Mesenchymal stem cell (in vitro differentiated cells and primary cell): ENCODE measurements at regions not wholly inside any gene's neighbourhood (a gene's known extent, or its start where the extent isn't known, plus 50 kb on each side); places are given as distances from the start of the nearest gene placed in this dataset.

Source experiments
- DNase-seq: peaks from one replicate; pipeline ENCODE4 v3.0.0-alpha.2; 2013
- H2AFZ ChIP-seq: one replicate; pipeline ENCODE4 v1.6.1; 2013; ENCODE audit warnings: low read depth, mild to moderate bottlenecking, control low read depth, inconsistent platforms, low read length, moderate library complexity
- H2AK5ac ChIP-seq: 2 replicates; pipeline ENCODE4 v1.6.1; 2013; ENCODE audit warnings: low read length, moderate library complexity, mild to moderate bottlenecking, inconsistent platforms; ENCODE audit not compliant: severe bottlenecking
- H2BK120ac ChIP-seq: one replicate; pipeline ENCODE4 v1.6.1; 2013; ENCODE audit warnings: low read depth, mild to moderate bottlenecking, inconsistent platforms, low read length, moderate library complexity
- H2BK12ac ChIP-seq, 2 experiments: one replicate each; pipeline ENCODE4 v1.6.1; 2013; ENCODE audit warnings: inconsistent platforms in 2 of 2, low read length in 2 of 2, mild to moderate bottlenecking in 2 of 2, moderate library complexity in 2 of 2, control low read depth in 1 of 2
- H2BK15ac ChIP-seq: one replicate; pipeline ENCODE4 v1.6.1; 2013; ENCODE audit warnings: mild to moderate bottlenecking, low read depth, inconsistent platforms; ENCODE audit not compliant: poor library complexity, severe bottlenecking
- H2BK5ac ChIP-seq: 2 replicates; pipeline ENCODE4 v1.6.1; 2013; ENCODE audit warnings: low read depth, mild to moderate bottlenecking, low read length, control low read depth, inconsistent platforms; ENCODE audit not compliant: poor library complexity, severe bottlenecking
- H3K14ac ChIP-seq, 2 experiments: one replicate each; pipeline ENCODE4 v1.6.1; 2013; ENCODE audit warnings: inconsistent platforms in 2 of 2, low read length in 2 of 2, control low read depth in 1 of 2, mild to moderate bottlenecking in 1 of 2, moderate library complexity in 1 of 2
- H3K18ac ChIP-seq, 2 experiments: one replicate each; pipeline ENCODE4 v1.6.1; 2013; ENCODE audit warnings: inconsistent platforms in 2 of 2, low read length in 2 of 2, control low read depth in 1 of 2, low read depth in 1 of 2, mild to moderate bottlenecking in 1 of 2
- H3K23ac ChIP-seq, 2 experiments: one replicate each; pipeline ENCODE4 v1.6.1; 2013; ENCODE audit warnings: inconsistent platforms in 2 of 2, low read length in 2 of 2, mild to moderate bottlenecking in 2 of 2, moderate library complexity in 2 of 2, control low read depth in 1 of 2
- H3K27ac ChIP-seq: 2 replicates; pipeline ENCODE4 v1.5.1; 2013; ENCODE audit warnings: mild to moderate bottlenecking, moderate library complexity, low read length, control low read depth, inconsistent platforms; ENCODE audit not compliant: poor library complexity, severe bottlenecking
- H3K27me3 ChIP-seq, 2 experiments: 2 replicates each; pipeline versions ENCODE4 v1.6.1 to v1.7.0; 2013; ENCODE audit warnings: low read length in 2 of 2, mild to moderate bottlenecking in 2 of 2, moderate library complexity in 2 of 2, control low read depth in 1 of 2, inconsistent platforms in 1 of 2; ENCODE audit not compliant: control insufficient read depth in 1 of 2, insufficient read depth in 1 of 2
- H3K36me3 ChIP-seq, 2 experiments: 2 replicates each; pipeline versions ENCODE4 v1.6.1 to v1.7.0; 2013; ENCODE audit warnings: low read length in 2 of 2, control low read depth in 1 of 2, inconsistent platforms in 1 of 2, low read depth in 1 of 2, mild to moderate bottlenecking in 1 of 2; ENCODE audit not compliant: insufficient read depth in 2 of 2, control insufficient read depth in 1 of 2
- H3K4ac ChIP-seq, 2 experiments: one replicate each; pipeline ENCODE4 v1.6.1; 2013; ENCODE audit warnings: inconsistent platforms in 2 of 2, low read length in 2 of 2, mild to moderate bottlenecking in 2 of 2, moderate library complexity in 2 of 2, control low read depth in 1 of 2, low read depth in 1 of 2
- H3K4me1 ChIP-seq: 2 replicates; pipeline ENCODE4 v1.6.1; 2013; ENCODE audit warnings: low read depth, low read length, control low read depth; ENCODE audit not compliant: control insufficient read depth, insufficient read depth
- H3K4me2 ChIP-seq: 2 replicates; pipeline ENCODE4 v1.6.1; 2013; ENCODE audit warnings: low read length, mild to moderate bottlenecking, inconsistent platforms; ENCODE audit not compliant: poor library complexity, severe bottlenecking
- H3K4me3 ChIP-seq, 2 experiments: 2 replicates each; pipeline versions ENCODE4 v1.5.1 to v1.7.0; 2013; ENCODE audit warnings: low read length in 2 of 2, mild to moderate bottlenecking in 2 of 2, control low read depth in 1 of 2, low read depth in 1 of 2; ENCODE audit not compliant: insufficient read depth in 1 of 2
- H3K79me1 ChIP-seq: replicated peaks from 2 replicates; pipeline ENCODE4 v1.6.1; 2013; ENCODE audit warnings: mild to moderate bottlenecking, control low read depth, low read length, inconsistent platforms; ENCODE audit not compliant: poor library complexity, severe bottlenecking
- H3K9ac ChIP-seq: 2 replicates; pipeline ENCODE4 v1.7.0; 2013; ENCODE audit warnings: mild to moderate bottlenecking, low read length, moderate library complexity
- H3K9me3 ChIP-seq: 2 replicates; pipeline ENCODE4 v1.7.0; 2013; ENCODE audit warnings: mild to moderate bottlenecking, low read length; ENCODE audit not compliant: control insufficient read depth
- H4K8ac ChIP-seq: one replicate; pipeline ENCODE4 v1.6.1; 2013; ENCODE audit warnings: inconsistent platforms, mild to moderate bottlenecking, low read length, moderate library complexity
- H4K91ac ChIP-seq: one replicate; pipeline ENCODE4 v1.6.1; 2013; ENCODE audit warnings: mild to moderate bottlenecking, low read length, inconsistent platforms
- WGBS: methylation state at CpG from one replicate; pipeline ENCODE4 v1.1.7; 2013; ENCODE audit warnings: mixed read lengths; 5-methylcytosine and 5-hydroxymethylcytosine counted together

- Histone ChIP-seq H3K23ac (no peak overlapping the region), H4K91ac (no peak overlapping the region), H3K4me1 (no peaks in the 10 kb centered on the region), H2AFZ (no peak overlapping the region), H3K9me3 (peaks cover 5% of the 10 kb centered on the region), H3K27me3 (no peaks in the 10 kb centered on the region), H4K8ac (no peak overlapping the region), H3K14ac (no peak overlapping the region), H3K4me2 (no peak overlapping the region), H3K4me3 (no peak overlapping the region), H2BK12ac (peak overlapping the region in 1 of 2 experiments; percentile 24), H3K27ac (no peak overlapping the region), H3K4ac (peak overlapping the region in 1 of 2 experiments; percentile 12), H3K9ac (no peak overlapping the region), H3K18ac (no peak overlapping the region), H2BK15ac (no peak overlapping the region), H2BK5ac (no peak overlapping the region), H2AK5ac (peak overlapping the region; percentile 49), H2BK120ac (no peak overlapping the region), H3K79me1 (no peaks in the 10 kb centered on the region), H3K36me3 (no peaks in the 10 kb centered on the region)
- WGBS, result 90% methylated on average over 1 of the region's 1 CpG
- DNase-seq, result peak; percentile 30
These were observed 196.1 kb upstream of the FGGY start for GRCh38 chr1:59100708-59101374.

DNA sequence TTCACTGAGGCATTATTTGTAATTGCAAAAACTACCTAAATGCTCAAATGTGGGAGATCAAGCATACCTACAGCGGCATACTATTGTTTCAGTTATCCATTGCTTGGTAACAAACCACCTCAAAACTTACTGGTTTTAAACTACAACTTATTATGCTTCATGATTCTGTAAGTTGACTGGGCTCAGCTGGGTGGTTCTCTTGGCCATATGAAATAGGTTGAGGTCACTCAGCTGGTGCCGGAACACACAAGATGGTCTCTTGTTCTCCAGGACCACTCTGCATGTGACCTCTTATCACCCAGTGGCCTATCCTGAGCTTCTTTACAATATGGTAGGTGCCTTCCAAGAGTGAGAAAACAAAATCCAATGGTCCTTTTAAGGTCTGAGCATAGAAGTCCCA lies 195.4 kb upstream of the FGGY start:
- Histone ChIP-seq H3K9me3 (peaks cover 5% of the 10 kb centered on the region), H2BK120ac (no peak overlapping the region), H2BK15ac (no peak overlapping the region), H3K36me3 (no peaks in the 10 kb centered on the region), H3K27me3 (no peaks in the 10 kb centered on the region), H3K27ac (no peak overlapping the region), H2BK5ac (no peak overlapping the region), H3K23ac (no peak overlapping the region), H3K4me1 (no peaks in the 10 kb centered on the region), H3K4me3 (no peak overlapping the region), H3K4me2 (no peak overlapping the region), H4K8ac (no peak overlapping the region), H3K14ac (no peak overlapping the region), H4K91ac (no peak overlapping the region), H2AFZ (no peak overlapping the region), H3K79me1 (no peaks in the 10 kb centered on the region), H2AK5ac (no peak overlapping the region), H3K9ac (no peak overlapping the region), H3K18ac (no peak overlapping the region), H3K4ac (no peak overlapping the region), H2BK12ac (no peak overlapping the region)
- WGBS, result 60% methylated on average over 2 of the region's 2 CpGs
- DNase-seq, result no peak

DNA sequence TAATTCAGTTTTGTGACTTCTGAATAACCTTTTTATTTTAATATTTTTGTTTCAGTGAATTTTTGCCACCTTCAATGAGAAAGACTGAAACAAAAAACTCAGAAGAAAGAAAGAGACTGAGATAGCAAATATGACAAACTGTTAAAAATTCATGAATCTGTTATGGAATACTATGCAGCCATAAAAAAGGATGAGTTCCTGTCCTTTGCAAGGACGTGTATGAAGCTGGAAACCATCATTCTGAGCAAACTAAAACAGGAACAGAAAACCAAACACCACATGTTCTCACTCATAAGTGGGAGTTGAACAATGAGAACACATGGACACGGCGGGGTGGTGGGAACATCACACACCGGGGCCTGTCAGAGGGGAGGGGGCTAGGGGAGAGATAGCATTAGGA lies 193.4 kb upstream of the FGGY start:
- H3K36me3 ChIP-seq, result no peaks in the 10 kb centered on the region
- H3K9me3 ChIP-seq, result peaks cover 5% of the 10 kb centered on the region
- H4K91ac ChIP-seq, result no peak overlapping the region
- no peak overlapping the region for H3K18ac ChIP-seq
- H3K4me1 ChIP-seq, result peaks cover 4% of the 10 kb centered on the region
- H3K79me1 ChIP-seq, result no peaks in the 10 kb centered on the region
- H2BK15ac ChIP-seq, result no peak overlapping the region
- no peak overlapping the region for H2AK5ac ChIP-seq
- H2BK12ac ChIP-seq, result no peak overlapping the region
- H3K4ac ChIP-seq, result no peak overlapping the region
- DNase-seq, result no peak
- H3K9ac ChIP-seq, result no peak overlapping the region
- H3K4me2 ChIP-seq, result no peak overlapping the region
- H3K14ac ChIP-seq, result no peak overlapping the region
- 100% methylated on average over 1 of the region's 4 CpGs for WGBS
- no peak overlapping the region for H2BK5ac ChIP-seq
- H4K8ac ChIP-seq, result no peak overlapping the region
- H3K27me3 ChIP-seq, result no peaks in the 10 kb centered on the region
- H3K27ac ChIP-seq, result no peak overlapping the region
- no peak overlapping the region for H2BK120ac ChIP-seq
- no peak overlapping the region for H3K23ac ChIP-seq
- no peak overlapping the region for H3K4me3 ChIP-seq
- H2AFZ ChIP-seq, result no peak overlapping the region

DNA sequence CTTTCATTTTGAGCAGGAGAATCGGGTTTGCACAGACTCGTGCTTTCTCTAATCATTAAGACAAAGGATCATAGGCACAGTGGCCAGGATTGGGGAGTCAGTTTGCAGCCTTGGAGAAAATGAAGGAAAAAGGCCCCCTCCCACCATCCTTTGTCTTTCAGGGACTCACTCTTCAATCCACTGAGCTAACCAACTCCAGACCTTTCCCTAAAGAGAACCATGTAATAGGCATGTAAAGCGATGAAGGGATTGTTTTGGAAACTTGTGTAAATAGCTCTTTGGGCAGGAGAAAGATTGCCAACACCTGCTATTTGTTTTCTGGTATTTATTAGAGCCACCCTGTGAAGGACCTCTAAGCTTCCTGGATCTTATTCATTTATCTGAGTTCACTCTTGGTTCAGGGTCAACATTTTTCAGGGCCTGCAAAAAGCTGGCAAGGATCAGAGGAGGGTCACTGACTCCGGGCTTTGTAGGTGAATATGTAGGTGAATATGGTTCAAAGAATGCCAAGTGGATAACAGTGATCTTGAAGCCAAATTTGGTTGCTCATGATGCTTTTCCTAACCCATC lies 192.6 kb upstream of the FGGY start:
- H3K27me3 ChIP-seq, result no peaks in the 10 kb centered on the region
- no peak overlapping the region for H3K9ac ChIP-seq
- H3K4ac ChIP-seq, result no peak overlapping the region
- no peak overlapping the region for H2BK120ac ChIP-seq
- no peak overlapping the region for H2AK5ac ChIP-seq
- H3K36me3 ChIP-seq, result no peaks in the 10 kb centered on the region
- H3K18ac ChIP-seq, result no peak overlapping the region
- no peak overlapping the region for H2BK5ac ChIP-seq
- H3K4me3 ChIP-seq, result no peak overlapping the region
- WGBS, result 94% methylated on average over 4 of the region's 4 CpGs
- no peak overlapping the region for H2BK15ac ChIP-seq
- no peak overlapping the region for H4K8ac ChIP-seq
- H4K91ac ChIP-seq, result no peak overlapping the region
- no peak overlapping the region for H3K23ac ChIP-seq
- no peak for DNase-seq
- H3K4me2 ChIP-seq, result no peak overlapping the region
- H3K9me3 ChIP-seq, result peaks cover 5% of the 10 kb centered on the region
- no peak overlapping the region for H2AFZ ChIP-seq
- H3K79me1 ChIP-seq, result no peaks in the 10 kb centered on the region
- H2BK12ac ChIP-seq, result no peak overlapping the region
- no peak overlapping the region for H3K27ac ChIP-seq
- no peak overlapping the region for H3K14ac ChIP-seq
- H3K4me1 ChIP-seq, result peaks cover 4% of the 10 kb centered on the region
